Mammary epithelial cell (primary cell): ENCODE measurements at regions not wholly inside any gene's neighbourhood (a gene's known extent, or its start where the extent isn't known, plus 50 kb on each side); places are given as distances from the start of the nearest gene placed in this dataset.

Source experiments
- EZH2 ChIP-seq: IDR thresholded peaks from 2 replicates; pipeline ENCODE4 v1.6.1; 2012; ENCODE audit warnings: low read length, inconsistent platforms, borderline replicate concordance
- TF ChIP-seq, protein P1 (sequence below), 2 donors: IDR thresholded peaks in 1 of 2; conservative IDR thresholded peaks in 1 of 2; 2 replicates each; pipeline ENCODE4 v1.5.1; 2011 to 2012; ENCODE audit warnings: inconsistent platforms in 2 of 2, low read length in 2 of 2, mild to moderate bottlenecking in 2 of 2, control low read depth in 1 of 2, low read depth in 1 of 2; ENCODE audit not compliant: insufficient read depth in 1 of 2; ENCODE audit errors: extremely low read depth in 1 of 2

DNA sequence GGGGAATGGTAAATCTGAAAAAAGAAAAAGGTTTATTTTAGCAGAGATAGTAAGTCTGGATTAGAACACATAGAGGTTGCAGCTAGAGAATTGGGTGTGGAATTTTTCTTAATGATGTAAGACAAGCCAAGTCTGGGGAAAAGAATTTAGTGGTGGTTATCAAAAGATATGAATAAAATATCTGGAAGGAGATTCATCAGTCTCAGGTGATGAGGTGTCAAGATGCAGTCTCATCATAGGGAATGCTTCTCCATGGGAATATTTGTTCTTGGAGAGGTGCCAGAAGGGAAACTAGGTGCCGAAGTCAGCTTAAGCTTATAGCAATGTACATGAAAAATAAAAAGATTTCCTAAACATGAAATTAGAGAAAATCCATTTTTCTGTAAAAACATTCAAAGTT, 504.1 kb upstream of the NR3C2 start:
- TF ChIP-seq, protein P1, sequence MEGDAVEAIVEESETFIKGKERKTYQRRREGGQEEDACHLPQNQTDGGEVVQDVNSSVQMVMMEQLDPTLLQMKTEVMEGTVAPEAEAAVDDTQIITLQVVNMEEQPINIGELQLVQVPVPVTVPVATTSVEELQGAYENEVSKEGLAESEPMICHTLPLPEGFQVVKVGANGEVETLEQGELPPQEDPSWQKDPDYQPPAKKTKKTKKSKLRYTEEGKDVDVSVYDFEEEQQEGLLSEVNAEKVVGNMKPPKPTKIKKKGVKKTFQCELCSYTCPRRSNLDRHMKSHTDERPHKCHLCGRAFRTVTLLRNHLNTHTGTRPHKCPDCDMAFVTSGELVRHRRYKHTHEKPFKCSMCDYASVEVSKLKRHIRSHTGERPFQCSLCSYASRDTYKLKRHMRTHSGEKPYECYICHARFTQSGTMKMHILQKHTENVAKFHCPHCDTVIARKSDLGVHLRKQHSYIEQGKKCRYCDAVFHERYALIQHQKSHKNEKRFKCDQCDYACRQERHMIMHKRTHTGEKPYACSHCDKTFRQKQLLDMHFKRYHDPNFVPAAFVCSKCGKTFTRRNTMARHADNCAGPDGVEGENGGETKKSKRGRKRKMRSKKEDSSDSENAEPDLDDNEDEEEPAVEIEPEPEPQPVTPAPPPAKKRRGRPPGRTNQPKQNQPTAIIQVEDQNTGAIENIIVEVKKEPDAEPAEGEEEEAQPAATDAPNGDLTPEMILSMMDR (conservative IDR thresholded peaks at IDR 0.05 in 1 of 2, IDR thresholded peaks at IDR 0.05 in 1 of 2; ENCODE audit: extremely low read depth in 1 of 2, insufficient read depth in 1 of 2, low read depth in 1 of 2, low read length in 2 of 2): no peak
- TF ChIP-seq EZH2: no peak
